T-helper 1 cell treated with Interleukin-12 subunit alpha and Interleukin-12 subunit beta and Interleukin-4 antibody, amounts not matched to agents 30 ng/mL and 1 ng/mL, for 36 hours (primary cell): ENCODE measurements at regions not wholly inside any gene's neighbourhood (a gene's known extent, or its start where the extent isn't known, plus 50 kb on each side); places are given as distances from the start of the nearest gene placed in this dataset.
"Not testable (repeated sequence)": the region's sequence is repeated elsewhere in the genome, so short reads cannot be mapped to it uniquely, and the experiment has no call there.

ENCODE experiments used
- intact Hi-C: fragments of 100-400 bp; cut with micrococcal nuclease; formaldehyde crosslinking; loops from one replicate; pipeline ENCODE4 v1.15.1; 2024

DNA sequence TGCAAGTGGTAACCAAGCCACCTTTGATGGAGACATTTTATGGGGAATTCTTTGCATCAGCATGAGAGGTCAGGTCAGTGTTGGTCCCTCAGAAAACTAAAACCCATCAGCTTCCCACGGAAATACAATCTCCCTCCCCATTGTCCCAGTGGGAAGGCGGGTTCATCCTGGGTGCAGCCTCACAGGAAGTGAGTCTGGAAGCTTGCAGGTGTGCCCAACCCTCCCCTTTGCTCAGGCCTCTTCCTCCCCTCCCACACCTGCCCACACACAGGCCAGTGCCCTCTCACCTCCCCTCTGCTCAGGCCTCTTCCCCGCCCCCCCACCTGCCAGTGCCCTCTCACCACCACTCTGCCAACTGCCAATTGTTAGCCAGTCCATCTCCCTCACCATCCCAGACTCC, 166.8 kb upstream of the RAB6C start:
- intact Hi-C loops, result no loop called here

DNA sequence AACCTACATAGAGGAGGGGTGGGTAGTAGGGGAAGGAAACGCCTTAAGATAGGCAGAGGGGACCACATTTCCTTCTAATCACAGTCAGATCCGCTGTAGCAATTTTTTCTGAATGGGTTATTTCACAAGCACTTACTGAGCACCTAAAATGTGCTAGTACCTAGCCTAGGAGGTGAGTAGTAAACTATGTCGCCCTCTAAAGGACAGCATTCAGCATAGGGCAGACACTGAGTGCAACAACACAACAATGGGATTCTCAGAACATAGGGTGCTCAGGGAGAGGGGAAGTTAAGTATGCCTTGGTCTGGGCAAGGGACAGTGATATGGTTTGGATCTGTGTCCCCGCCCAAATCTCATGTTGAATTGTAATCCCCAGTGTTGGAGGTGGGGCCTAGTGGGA, 166.1 kb upstream of the RAB6C start:
- intact Hi-C loops, result no loop called here

DNA sequence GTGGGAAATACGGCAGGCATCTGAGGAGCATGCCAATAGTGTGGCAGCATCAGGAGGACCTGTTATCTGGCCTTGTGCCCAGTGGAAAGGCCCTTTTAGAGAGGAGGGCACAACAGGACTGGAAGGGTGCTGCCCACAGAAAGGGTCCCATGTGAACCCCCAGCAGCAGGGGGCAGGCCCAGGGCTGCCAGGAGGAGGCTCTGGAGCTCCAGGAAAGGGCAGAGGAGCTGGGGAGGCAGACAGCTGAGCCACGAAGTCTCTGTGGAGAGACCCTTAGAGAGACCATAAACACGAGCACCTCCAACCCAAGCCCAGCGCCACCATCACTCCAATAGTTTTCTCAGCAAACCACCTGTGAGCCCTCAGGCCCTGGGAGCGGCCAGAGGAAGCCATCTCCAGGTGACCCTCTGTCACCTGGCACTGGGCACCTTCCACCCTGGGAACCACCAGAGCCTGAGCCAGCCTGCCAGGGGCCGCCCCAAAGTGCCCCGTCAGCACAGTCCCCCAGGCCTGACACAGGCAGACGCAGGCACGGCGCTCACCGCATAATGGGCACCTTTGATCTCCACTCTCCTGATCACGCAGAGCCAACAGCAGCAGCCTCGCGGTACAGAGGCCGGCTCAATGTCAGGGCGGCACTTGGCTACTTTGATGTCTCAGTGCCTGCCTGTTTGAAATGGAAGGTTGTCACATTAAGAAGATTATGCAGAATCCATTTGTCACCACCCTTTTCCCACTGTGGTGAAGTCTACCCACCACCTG, 162.5 kb upstream of the RAB6C start:
- intact Hi-C loops, result no loop called here

DNA sequence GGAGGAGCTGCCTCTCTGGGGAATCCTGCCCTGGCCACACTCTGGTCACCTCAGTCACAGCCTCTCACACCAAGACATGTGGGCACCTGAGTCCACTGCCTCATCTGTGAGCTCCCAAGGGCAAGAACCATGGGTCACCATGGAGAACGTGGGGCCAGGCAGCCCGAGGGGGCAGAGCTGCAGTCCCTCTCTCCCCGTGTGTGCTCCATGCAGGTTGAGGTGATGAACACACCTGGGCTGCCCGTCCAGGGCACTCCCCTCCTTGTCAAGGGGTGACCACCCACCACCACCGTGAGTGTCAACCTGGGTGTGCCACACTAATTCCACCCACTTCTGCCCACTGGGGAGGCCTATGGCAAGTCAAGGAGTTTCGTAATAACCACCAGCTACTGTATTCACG, 159.6 kb upstream of the RAB6C start:
- intact Hi-C loops, result no loop called here

DNA sequence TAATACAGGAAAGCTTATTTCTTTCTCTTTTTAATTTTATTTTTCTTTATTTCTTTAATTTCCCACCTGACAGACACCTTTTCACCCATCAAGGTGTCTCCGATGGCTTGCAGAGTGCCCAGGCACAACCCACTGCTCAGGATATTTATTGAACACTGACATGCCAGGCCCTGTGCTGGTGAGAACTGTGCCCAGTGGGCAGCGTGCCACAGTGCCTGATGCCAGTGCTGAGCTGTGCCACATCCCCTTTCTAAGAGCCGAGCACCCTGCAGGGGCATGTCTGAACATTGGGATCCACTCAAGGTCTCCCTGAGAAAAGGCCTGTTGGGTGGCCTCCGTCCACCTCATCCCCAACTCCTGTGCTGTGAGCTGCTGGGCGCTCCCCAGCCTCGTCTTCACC, 158.6 kb upstream of the RAB6C start:
- intact Hi-C loops, result no loop called here

DNA sequence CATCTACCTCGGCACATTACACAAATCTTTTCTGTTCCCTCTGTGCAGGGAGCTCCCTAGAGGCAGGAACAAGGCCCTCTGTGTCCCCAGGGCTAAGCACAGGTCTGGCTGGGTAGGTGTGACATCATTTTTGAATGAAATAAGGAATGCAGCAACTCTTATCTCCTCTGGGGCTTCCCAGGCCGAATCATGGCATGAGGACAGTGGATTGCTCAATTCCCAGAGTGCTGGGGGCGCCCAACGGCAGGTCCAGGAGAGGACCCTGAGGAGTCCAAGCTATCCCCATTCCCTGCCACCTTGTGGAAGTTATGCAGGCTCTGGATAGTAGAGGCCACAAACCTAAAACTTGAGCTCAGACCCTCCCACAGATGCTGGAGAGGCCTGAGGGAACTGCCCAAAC, 158.0 kb upstream of the RAB6C start:
- intact Hi-C loops, result no loop called here

DNA sequence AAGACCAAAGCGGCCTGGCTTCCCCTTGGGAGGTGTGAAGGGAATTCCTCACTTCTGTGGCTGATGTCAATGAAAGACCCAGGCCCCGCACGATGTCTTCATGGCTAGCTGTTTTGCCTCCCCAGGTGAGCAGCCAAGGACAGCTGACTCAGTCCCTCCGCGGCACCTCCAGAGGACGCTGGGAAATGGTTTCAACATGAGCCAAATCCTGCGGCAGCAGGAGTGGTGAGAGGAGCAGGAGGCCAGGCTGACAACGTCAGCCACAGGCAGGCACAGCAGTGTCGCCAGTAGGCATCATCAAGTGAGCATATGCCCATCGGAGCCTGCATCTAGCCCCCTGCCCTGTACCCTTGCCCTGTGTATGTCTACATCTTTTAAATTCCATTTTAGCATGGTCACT, 156.4 kb upstream of the RAB6C start:
- intact Hi-C loops, result no loop called here

DNA sequence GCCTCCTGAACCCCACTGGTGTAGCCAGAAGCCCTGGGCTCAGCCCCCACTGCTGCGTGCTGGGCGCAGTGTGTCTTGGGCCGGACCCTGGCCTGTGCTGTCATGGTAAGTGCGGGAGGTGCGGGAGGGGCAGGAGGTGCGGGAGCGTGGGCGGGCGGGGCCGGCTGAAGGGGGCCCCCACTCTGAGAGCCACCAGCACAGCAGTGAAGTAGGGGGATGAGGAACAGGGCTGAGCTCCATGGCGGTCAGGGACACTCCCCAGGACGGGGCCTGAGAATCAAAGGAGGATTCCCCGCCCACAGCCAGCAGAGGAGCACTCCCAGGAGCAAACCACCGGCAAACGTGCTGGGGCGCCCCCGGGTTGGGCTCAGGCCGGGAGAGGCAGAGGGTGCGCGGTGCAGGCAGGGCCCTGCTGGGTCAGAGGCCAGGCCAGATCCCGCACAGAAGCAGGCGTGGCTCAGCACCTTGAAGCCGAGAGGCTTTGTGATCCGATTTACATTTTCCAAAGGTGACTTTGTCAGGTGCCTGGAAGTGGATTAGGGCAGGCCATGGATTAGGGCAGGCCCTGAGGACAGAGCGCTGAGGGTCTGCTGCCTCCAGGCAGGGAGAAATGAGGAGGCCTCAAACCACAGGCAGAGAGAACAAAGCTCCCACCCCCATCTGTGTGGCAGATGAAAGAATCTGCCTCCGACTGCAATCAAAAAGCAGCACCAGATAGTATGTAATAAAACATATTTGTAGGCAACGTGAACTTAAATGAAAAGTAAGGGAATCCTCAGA, 152.0 kb upstream of the RAB6C start:
- intact Hi-C loops, result no loop called here

DNA sequence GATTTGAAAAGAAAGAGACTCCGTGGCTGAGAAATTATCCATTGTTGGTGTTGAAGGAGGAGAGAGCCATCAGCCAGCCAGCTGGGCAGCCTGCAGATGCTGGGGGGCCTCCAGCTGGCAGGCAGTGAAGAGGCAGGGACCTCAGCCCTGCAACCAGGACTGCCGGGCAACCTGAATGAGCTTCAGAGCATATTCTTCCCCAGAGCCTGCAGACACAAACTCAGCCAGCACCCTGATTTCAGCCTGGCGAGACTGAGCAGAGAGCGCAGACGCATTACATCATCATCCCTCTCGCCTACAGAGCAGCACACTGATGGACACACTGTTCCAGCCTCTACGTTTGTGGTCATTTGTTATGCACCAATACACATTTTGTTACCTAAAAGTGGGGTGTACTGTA, 150.7 kb upstream of the RAB6C start:
- intact Hi-C loops, result no loop called here

DNA sequence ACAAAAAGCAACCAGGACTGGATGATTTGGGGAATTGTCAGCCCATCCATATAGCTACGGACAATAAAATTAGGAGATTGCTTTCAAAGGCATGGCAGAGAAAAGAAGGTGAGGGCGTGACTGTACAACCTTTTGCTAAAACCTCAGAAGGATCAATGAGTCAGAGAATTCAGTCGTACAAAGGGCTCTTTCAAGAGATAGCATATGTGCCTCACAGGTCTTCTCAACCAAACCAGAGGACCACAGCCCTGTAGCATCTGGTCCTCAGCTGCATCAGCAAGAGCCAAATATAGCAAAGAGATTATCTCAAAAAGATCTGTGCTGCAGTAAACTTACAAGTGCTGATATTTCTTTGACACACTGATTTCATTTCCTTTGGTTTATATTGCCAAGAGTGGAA, 149.9 kb upstream of the RAB6C start:
- intact Hi-C loops, result no loop called here

DNA sequence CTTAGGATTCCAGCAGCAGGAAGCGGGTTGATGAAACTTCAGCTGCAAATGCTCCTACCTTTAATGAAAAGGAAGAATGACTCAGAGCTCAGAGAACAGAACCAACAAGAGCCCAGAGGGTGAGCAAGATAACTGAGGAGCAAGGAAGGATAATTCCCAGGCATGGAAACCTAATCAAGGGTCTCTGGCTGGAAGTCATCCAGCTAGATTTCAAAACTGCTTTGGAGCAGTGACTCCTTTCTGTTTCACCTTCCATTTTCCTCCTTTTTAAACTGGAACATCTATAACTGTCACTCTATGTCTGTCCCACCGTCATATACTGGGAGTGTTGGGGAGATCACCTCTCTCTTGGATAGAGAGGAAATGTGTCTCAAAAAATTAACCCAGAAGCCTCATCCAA, 148.4 kb upstream of the RAB6C start:
- intact Hi-C loops, result no loop called here

DNA sequence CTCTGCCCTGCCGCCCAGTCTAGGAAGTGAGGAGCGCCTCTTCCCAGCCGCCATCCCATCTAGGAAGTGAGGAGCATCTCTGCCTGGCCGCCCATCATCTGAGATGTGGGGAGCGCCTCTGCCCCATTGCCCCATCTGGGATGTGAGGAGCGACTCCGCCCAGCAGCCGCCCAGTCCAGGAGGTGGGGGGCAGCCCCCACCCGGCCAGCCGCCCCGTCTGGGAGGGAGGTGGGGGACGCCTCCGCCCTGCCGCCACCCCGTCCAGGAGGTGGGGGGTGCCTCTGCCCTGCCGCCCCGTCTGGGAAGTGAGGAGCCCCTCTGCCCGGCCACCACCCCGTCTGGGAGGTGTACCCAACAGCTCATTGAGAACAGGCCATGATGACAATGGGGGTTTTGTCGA, 146.0 kb upstream of the RAB6C start:
- intact Hi-C loops, result not testable (repeated sequence)

DNA sequence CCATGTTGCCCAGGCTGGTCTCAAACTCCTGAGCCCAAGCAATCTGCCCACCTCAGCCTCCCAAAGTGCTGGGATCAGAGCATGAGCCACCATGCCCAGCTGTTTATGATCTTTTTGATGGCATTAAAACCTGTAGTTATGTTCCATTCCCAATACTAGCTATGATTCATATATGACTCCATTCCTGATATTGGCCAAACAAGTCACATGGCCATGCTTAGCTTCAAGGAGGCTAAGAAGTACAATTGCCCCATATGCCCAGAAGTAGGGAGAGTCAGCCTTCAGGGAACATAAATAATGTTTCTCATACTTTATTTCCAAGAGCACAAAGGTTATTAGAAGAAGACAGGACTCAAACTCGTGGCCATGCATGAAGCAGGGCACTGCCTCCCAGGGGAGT, 132.4 kb upstream of the RAB6C start:
- intact Hi-C loops, result no loop called here

DNA sequence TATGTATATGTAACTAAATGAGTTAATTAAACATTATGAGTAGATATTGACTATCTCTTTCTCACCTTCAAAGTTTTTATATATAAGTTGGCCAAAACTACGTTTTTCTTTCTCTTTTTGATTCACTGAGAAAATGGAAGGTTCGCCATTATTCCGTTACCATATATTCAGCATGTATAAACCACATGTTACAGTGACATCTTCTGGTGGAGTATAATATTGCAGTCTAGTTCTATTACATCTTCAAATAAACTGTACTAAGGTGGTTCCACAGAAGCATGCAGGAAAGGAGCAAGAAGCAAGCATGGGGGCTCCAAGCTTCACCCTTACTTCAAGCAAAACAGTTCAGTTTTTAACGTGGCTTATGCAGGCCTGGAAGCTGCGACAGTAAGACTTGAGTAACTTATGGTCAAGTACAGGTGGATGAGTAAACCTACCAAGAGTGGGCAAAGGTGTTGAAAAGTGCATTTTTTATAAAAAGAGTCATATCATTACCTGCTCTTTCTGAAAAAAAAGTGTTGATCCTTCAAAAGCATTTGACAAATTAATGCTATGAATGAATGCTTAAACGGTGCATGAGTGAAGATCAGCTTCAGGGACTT, 129.8 kb upstream of the RAB6C start:
- intact Hi-C loops, result loop anchor here (1.0 to 2.0 kb wide), 3 partner anchors 28 to 1527 kb away; no protein-coding TSS in a partner anchor

DNA sequence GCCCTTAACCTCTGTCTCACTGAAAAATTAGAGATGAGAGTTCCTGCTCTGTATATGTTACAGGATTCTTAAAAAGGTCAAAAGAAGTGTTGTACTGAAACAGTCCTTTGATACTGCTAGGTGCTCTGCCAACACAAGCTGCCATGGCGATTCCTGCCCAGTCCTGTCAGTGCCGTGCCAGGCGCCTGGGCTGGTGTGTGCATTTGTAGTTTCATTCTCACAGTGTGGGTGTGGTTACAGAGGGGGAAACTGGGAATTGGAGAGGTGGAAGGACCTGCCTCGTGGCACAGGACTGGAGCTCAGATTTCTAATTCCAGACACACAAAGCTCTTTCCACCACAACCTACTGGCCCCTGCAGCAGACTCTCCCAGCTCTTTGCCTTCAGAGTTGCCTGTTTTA, 122.3 kb upstream of the RAB6C start:
- intact Hi-C loops, result no loop called here

DNA sequence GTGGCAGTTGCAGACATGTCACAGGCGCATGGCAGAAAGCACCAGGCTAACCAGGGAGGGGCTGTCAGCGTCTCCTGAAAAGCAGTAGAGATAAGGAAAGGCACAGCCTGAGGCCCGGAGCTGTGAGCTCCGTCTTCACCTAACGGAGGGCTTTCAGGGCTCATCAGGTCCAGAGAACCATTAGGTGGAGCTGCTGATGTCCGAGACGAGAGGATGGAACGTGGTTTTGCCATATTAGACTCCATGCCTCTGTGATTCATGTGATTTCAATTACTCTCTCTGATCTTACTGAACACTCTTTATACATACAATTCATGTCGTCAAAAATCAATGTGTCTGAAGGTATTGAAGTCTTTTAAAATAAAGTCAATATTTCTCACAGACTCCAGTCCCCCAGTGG, 120.3 kb upstream of the RAB6C start:
- intact Hi-C loops, result no loop called here

DNA sequence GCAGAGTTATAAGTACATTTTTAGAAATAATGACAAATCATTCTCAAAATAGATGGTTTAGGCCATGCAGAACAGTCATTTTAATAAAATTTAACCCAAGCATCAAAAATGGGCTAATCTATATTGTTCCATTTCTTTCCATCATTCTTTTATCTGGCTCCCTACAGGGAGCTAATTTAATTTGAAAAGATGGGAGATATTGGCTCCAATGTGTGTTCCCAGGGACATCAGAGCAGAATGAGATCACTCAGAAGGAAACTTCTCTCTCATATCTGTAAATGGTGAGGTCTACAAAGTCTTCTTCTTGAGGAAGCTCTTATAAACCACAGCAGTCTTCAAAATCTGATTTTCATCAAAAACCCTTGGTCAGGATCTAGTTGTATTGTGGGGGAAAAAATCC, 119.4 kb upstream of the RAB6C start:
- intact Hi-C loops, result no loop called here

DNA sequence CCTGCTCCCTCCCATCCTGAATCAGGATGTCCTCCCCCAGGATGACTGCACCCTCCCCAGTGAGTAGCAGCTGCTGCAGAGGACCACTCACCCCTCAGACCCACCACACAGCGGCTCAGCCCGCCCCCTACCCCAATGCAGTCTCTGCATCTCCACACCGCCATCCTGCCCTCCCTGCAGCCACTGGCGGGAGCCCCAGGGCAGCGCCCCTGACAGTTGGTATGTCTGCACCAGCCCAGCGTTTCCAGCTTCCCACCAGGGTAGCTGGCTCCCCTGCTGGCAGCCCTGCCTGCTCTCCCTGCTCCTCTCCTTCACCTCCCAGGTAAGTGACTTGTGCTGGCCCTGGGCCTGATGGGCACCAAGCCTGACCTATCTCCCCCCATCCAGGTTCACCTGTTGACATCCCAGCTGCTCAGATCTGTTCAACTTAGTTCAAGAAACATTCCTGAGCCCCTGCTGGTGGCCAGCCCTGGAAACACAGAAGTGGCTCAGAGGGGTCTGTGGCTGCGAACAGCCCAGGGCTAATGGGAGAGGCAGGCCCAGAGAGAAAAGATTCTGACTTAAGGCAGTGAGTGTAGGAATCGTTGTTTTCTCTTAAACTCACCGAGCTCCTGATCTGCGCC, 117.7 kb upstream of the RAB6C start:
- intact Hi-C loops, result no loop called here

DNA sequence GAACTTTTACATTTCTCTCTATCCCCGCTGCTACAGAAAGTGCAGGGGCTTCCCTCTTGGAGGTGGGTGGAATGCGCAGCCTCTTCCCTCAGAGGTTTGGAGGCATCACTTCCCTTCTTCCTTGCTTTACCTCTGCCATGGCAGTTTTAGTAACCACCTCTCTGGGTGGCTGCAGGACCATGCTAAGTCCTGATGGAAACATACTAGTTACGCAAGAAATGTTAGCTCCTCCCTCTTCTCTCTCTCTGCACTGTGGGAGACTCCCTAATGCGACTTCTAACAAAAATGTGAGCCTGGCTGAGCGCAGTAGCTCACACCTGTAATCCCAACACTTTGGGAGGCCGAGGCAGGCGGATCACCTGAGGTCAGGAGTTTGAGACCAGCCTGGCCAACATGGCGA, 116.8 kb upstream of the RAB6C start:
- intact Hi-C loops, result no loop called here

DNA sequence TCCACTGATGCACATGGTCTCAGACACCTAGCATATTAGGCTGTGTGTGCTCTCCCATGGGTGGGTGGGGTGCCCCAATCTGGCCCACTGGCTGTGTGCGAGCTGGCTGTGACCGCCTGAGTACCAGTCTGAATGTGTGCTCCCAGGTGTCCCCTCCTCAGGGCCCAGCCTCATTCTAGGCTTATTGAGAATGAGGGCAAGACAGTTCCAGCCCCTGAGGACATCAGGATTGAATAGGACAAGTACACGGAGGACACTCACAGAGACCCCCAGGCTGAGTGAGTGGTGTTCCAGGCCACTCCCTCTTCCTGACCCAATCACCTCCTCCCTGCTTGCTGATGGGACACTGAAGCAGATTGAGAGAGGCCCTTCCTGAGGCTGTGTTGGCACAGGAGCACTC, 116.1 kb upstream of the RAB6C start:
- intact Hi-C loops, result no loop called here

DNA sequence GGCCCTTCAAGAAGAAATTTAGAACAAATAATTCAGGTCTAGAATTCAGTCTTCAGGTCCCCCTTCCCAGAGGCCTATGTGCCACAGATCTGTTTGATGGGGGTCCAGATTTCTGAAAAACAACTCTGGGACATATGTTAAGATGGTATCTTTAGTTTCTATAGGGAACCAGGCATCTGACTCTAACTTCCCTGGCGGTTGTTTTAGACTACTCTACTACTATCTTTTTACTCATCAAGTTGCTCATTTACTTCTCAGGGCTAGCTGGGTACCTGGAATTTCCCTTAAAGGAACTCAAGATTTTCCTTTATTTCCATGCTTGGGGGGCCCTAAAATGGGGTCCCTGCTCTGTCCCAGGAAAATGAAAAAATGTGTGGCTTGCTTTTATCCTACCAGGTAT, 114.7 kb upstream of the RAB6C start:
- intact Hi-C loops, result no loop called here

DNA sequence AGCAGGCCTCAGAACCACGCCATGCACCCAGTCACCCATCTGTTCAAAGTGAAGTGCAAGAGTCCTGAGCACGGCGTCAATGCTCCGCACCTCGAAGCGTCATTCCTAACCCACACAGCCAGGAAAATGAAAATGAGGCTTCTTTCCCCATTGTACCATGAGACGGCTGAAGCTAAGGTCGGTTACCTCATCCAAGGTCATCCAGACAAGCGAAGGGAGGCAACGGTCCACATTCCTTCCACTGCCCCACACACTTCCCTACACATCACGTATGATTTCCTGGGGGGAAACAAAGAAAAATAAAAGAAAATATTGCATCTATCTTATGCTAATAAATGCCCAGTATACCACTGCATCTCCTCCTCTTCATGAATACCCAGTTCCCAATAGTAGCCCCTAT, 113.5 kb upstream of the RAB6C start:
- intact Hi-C loops, result no loop called here
